H1 (cell line): ENCODE measurements at regions not wholly inside any gene's neighbourhood (a gene's known extent, or its start where the extent isn't known, plus 50 kb on each side); places are given as distances from the start of the nearest gene placed in this dataset.

Source experiments
- CTCF ChIP-seq, 3 experiments: IDR thresholded peaks; 1 replicate in 2 of 3; 2 replicates in 1 of 3; pipeline versions ENCODE4 v1.5.1 to v1.6.1; 2011; ENCODE audit warnings: low read length in 3 of 3, mild to moderate bottlenecking in 3 of 3, inconsistent platforms in 2 of 3, low read depth in 1 of 3, moderate library complexity in 1 of 3; ENCODE audit not compliant: insufficient read depth in 1 of 3; ENCODE audit errors: control extremely low read depth in 1 of 3
- POLR2A ChIP-seq, 2 experiments: IDR thresholded peaks; 1 replicate in 1 of 2; 2 replicates in 1 of 2; pipeline ENCODE4 v1.6.1; 2011; ENCODE audit warnings: low read depth in 2 of 2, low read length in 2 of 2, mild to moderate bottlenecking in 2 of 2; ENCODE audit errors: control extremely low read depth in 1 of 2
- TAF1 ChIP-seq: IDR thresholded peaks from 2 replicates; pipeline ENCODE4 v1.6.1; 2011; ENCODE audit warnings: mild to moderate bottlenecking, low read depth, low read length

GRCh38 chr15:56532721-56533460 lies 68.0 kb upstream of the MNS1 start:
- TF ChIP-seq CTCF (IDR thresholded peaks at IDR 0.05; ENCODE audit: control extremely low read depth in 1 of 3, insufficient read depth in 1 of 3, low read depth in 1 of 3, low read length in 3 of 3) (no peak), POLR2A (IDR thresholded peaks at IDR 0.05; ENCODE audit: control extremely low read depth in 1 of 2, low read depth in 2 of 2, low read length in 2 of 2) (no peak), TAF1 (no peak)
